Hindlimb muscle (tissue), 1 donor: ENCODE measurements at regions not wholly inside any gene's neighbourhood (a gene's known extent, or its start where the extent isn't known, plus 50 kb on each side); places are given as distances from the start of the nearest gene placed in this dataset.
"Not testable (repeated sequence)": the region's sequence is repeated elsewhere in the genome, so short reads cannot be mapped to it uniquely, and the experiment has no call there.

Source experiments
- DNase-seq: peaks from one replicate; pipeline ENCODE4 v3.0.0-alpha.2; 2013

GRCh38 chr18:8501044-8501443 is 108.2 kb upstream of the RAB12 start:
- no peak for DNase-seq

GRCh38 chr18:8503248-8503647 is 106.0 kb upstream of the RAB12 start:
- no peak for DNase-seq

DNA sequence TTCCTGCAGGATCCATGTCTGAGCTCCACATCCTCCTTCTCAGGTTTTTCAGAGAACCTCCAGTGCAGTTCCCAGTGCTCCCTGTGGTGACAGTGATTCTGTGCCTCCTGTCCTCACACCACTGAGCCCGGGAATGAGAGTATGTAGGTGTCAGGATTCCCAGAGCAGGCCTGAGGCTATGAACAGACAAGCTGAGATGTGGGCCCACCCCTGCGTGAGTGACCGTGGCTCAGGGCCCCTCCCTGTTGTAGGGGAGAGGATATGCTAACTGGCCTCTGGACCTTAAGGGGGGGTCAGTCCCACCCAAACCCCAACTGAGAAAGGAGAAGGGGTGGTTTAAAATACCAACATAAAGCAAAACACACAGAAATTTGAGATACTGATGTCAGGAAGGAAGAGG is 104.8 kb upstream of the RAB12 start:
- DNase-seq, result no peak

DNA sequence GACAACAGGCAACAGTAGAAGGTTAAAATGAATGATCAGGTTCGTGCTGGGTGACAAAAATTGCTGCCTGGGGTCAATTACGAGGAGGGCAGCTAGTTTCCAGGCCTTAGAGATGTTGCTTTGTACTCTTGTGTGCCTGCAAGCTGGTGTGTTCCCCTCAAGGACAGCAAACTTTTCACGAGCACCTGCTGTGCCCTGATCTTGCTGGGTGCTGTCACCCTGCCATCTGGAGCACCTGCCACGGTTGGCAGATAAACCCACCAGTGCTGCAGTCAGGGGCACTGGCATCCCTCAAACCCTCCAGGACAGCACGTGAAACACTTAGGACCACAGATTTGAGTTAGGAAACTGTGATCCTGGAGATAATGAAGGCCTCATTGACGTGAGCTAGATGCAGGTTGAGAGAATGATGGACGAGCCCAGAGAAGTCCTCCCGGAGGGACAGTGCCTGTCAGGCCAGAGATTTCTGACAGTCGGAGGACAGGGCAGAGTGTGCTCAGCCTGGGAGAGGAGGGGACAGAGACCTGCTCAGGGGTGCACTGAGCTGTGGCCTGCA is 104.3 kb upstream of the RAB12 start:
- DNase-seq, result no peak

GRCh38 chr18:8506251-8507049 is 102.8 kb upstream of the RAB12 start:
- no peak for DNase-seq

- DNase-seq, result no peak
Measured at GRCh38 chr18:8507361-8507760, 101.9 kb upstream of the RAB12 start.

DNA sequence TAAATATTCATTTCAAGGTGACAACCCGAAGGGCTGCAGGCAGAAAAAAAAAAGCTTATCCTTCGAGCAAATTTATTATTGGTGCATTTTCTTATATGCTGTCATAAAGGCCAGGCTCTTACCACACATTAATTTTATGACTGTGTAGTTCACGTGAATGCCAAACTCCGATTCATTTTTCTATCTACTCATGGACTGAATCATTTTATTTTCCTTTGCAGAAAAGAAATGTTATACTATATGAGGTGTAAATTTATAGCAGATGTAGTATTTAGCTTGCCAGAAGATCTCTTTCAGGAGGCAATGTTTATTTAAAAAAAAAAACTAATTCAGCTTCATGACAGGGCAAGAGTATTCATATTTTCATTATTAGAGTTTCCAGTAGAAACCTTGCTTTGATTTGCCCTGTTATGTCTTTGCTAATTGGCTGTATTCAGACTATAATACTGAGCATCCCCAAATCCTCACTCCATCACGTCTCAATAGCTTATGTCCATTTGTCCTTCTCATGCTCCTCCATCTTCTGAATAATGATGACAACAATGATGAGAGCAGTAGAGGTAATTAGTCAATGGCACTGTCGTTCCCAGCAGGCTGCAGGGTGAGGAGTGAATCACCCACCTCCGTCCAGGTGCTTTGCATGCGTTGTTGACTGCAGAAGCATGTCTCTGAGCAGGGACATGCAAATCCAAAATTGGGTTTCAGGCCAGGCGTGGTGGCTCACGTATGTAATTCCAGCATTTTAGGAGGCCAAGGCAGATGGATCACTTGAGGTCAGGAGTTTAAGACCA is 101.1 kb upstream of the RAB12 start:
- DNase-seq, result no peak

DNA sequence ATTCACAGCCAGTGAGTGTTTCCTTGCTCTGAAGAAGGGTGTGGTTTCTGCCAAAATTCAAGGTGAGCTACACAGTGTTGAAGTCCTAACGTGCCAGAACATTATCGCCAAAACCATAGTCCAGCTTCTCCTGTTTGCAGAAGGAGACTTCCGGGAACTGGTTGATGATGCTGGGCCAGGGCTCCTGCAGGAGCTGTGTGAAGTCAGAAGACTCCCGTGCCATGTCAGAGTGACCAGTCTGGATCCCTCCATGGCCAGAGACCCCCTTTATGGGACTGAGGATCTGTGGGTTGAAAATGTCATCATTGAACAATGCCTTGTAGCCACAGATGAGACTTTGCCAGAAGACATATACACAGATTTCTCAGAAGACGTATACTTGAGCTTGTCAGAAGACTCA is 96.0 kb upstream of the RAB12 start:
- no peak for DNase-seq

GRCh38 chr18:8514409-8514808 is 94.8 kb upstream of the RAB12 start:
- DNase-seq, result no peak

DNA sequence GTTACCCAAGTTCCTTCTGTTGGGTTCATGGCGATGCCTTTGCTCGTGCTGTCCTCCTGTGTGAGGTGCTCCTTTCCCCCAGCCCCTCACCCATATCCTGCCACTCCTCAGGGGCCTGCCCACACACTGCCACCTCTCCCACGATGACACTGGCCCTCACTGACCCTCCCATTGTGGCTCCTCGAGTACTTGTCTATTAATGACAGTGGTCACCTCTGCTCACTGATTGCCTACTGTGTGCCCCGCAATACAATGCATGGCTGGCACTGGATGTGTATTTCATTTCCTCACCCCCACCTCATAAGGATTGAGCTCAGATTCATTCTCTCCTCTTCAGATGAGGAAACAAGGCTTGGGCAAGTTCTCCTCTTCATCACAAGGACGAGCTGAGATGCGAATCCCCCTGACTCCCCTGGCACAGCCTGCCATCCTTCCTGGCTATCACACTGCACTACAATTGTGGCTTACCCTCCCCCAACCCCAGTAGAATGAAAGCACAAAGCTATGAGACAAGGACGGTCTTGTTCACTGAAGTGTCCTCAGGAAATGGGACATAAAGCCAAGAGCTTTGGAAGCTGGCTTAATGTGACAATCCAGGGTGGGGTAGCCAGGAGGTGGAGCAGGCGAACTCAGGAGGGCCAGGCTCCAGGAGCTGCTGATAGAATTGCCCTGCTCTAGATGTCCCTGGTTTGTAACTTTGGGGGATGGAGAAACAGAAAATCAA is 93.9 kb upstream of the RAB12 start:
- DNase-seq, result no peak

DNA sequence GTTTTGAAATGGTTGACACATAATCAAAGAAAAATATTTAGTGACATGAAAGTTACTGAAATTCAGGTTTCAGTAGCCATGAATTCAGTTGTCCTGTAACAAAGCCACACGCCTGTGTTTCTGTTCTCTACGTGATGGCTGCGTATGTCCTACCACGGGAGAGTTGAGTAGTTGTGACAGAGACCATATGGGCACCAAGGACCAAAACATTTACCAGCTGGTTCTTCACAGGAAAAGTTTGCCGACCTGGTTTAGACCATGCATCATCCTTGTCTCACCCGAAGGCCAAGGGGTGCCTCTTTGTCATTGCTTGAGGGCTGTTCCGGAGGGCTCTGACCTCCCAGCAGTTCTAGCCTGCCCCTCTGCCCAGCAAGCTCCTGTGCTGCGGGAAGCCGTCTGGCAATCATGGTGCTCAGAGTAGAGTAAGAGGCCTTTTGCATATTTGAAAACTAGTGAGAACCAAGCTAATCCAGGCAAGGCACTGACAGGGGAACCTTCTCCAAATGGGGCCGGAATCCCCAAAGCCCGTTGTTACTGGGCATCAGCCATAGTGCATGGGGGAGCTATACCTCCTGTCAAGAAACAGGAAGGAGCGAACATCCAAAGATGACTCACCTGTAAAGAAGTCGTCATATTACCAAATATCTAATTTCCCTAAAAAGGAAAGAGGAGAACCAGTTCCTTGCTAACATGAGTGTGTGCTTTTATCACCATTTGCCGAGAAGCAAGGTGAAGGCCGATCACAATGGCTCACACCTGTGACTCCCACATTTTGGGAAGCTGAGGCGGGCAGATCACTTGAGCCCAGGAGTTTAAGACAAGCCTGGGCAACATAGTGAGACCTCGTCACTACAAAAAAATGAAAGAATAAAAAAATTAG is 92.6 kb upstream of the RAB12 start:
- DNase-seq, result no peak

GRCh38 chr18:8517276-8517675 is 92.0 kb upstream of the RAB12 start:
- no peak for DNase-seq

DNA sequence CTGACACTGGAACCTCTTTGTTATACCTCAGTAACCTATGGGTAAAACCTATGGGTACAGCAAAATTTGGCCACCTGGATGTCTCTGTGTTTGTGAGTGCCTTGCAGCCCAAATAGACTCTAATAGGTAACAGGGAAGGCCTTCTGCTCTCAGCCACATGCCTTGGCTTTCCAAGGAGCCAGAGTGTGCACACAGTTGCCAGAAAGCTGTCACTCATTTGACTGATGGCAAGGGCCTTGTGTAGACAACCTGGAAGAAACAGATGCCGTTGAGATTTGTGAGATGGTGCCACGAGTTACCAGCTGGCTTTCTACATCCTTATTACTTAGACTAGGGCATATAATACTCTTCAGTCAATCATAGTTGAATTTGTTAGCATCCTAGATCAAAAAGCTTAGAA is 90.1 kb upstream of the RAB12 start:
- no peak for DNase-seq

- DNase-seq, result no peak
Measured at GRCh38 chr18:8520266-8520665, 89.0 kb upstream of the RAB12 start.

- DNase-seq, result no peak
Measured at GRCh38 chr18:8522756-8523155, 86.5 kb upstream of the RAB12 start.

DNA sequence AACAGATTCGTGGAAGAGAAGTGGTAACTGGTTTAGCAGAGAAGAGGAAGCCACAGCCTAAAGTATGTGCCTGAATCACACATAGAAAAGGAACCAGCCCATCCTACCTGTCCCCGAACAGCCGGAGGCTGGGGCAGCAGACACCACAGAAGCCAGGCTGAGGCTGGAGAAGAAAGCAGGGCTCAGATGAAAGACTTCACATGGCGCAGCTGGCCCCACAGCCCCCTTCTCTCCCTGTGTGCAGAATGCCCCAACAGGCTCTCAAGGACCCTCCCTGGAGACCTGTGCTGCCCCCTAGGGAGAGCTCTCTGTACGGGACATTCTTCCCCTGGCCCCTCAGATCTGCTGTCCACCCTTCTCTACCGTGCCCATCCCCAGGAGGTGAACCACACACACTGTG is 83.5 kb upstream of the RAB12 start:
- DNase-seq, result no peak

- DNase-seq, result no peak
Measured at GRCh38 chr18:8526332-8526731, 82.9 kb upstream of the RAB12 start.

GRCh38 chr18:8529609-8530008 is 79.6 kb upstream of the RAB12 start:
- no peak for DNase-seq

DNA sequence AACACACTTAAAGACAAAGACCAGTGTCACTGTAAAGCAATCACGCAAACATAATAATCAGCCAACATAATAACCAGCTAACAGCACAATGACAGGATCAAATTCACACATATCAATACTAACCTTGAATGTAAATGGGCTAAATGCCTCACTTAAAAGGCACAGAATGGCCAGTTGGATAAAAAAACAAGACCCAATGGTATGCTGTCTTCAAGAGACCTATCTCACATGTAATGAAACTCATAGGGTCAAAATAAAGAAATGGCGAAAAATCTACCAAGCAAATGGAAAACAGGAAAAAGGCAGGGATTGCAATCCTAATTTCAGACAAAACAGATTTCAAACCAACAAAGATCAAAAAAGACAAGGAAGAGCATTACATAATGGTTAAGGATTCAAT is 78.2 kb upstream of the RAB12 start:
- not testable (repeated sequence) for DNase-seq

GRCh38 chr18:8536231-8536630 is 73.0 kb upstream of the RAB12 start:
- no peak for DNase-seq

DNA sequence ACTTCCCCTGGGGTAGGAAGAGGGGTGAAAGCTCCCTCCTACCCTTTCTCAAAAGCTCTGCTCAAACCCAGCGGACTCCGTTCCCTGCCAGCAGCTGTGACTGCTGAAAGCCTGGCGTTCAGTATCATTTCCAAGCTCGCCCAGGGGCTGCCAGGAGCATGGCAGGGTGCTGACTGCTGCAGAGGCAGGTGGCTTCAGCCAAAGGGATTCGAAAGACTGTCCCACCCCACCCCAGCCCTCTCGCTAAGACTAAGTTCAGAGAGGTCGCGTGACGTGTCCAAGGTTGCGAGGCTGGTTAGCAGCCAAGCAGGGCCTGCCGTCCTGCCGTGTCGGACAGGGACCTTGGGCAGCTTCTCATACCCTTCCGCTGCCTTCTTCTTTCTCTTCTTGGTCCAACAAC is 72.3 kb upstream of the RAB12 start:
- no peak for DNase-seq

DNA sequence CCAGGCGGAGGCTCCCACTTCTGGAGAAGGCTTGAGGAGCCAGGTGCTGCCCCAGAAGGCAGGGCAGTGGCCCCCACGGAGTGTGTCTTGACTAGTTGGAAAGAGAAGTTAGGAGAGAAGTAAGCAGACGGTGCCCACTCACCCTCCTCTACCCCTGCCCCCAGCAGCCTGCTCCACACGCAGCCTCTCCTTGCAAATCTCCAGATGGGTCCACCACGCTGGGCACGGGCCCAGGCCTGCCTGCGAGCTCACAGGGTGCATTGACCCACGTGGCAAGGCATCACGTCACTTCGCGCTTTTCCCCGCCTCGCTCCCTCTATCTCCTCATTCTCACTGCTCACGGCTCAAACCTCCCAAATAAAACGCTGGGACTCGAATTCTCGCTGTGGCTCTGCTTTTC is 71.8 kb upstream of the RAB12 start:
- DNase-seq, result no peak
